Ishikawa (cell line): ENCODE measurements at regions not wholly inside any gene's neighbourhood (a gene's known extent, or its start where the extent isn't known, plus 50 kb on each side); places are given as distances from the start of the nearest gene placed in this dataset.

Experiments
- CEBPB ChIP-seq: IDR thresholded peaks from 2 replicates; pipeline ENCODE4 v1.6.1; 2012
- CREB1 ChIP-seq: IDR thresholded peaks from 2 replicates; pipeline ENCODE4 v1.6.1; 2012; ENCODE audit warnings: low read depth
- EGR1 ChIP-seq: IDR thresholded peaks from 2 replicates; pipeline ENCODE4 v1.6.1; 2012
- EP300 ChIP-seq: IDR thresholded peaks from 2 replicates; pipeline ENCODE4 v1.6.1; 2012; ENCODE audit warnings: borderline replicate concordance
- FOXM1 ChIP-seq: IDR thresholded peaks from 2 replicates; pipeline ENCODE4 v1.6.1; 2012; ENCODE audit warnings: low read depth, borderline replicate concordance
- MAX ChIP-seq: IDR thresholded peaks from 2 replicates; pipeline ENCODE4 v1.6.1; 2012
- NFIC ChIP-seq: IDR thresholded peaks from 2 replicates; pipeline ENCODE4 v1.6.1; 2012
- RAD21 ChIP-seq: IDR thresholded peaks from 2 replicates; pipeline ENCODE4 v1.6.1; 2012; ENCODE audit warnings: low read depth
- TAF1 ChIP-seq: IDR thresholded peaks from 2 replicates; pipeline ENCODE4 v1.6.1; 2012; ENCODE audit warnings: low read depth, mild to moderate bottlenecking
- TEAD4 ChIP-seq: IDR thresholded peaks from 2 replicates; pipeline ENCODE4 v1.6.1; 2012
- USF1 ChIP-seq: IDR thresholded peaks from 2 replicates; pipeline ENCODE4 v1.6.1; 2012
- YY1 ChIP-seq: IDR thresholded peaks from 2 replicates; pipeline ENCODE4 v1.6.1; 2012; ENCODE audit warnings: low read depth
- TF ChIP-seq, protein P1 (sequence below): IDR thresholded peaks from 2 replicates; pipeline ENCODE4 v1.6.1; 2012; ENCODE audit warnings: low read depth, mild to moderate bottlenecking

DNA sequence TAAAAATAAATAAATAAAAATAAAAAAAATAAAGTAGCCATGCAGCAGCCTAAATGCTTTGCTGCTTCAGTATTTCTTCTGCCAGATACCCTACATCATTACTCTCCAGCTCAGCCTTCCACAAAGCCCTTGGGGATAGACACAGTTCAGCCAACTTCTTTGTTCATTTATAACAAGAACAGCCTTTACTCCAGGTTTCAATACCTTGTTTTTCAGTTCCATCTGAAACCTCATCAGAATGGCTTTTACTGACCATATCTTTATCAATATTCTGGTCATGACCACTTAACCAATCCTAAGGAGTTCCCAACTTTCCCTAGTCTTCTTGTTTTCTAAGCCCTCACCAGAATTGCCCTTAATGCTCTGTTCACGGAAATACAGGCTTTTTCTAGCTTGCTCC lies 128.3 kb upstream of the MED14 start:
- TF ChIP-seq CREB1 = no peak
- TF ChIP-seq EP300 = no peak
- TF ChIP-seq, protein P1, sequence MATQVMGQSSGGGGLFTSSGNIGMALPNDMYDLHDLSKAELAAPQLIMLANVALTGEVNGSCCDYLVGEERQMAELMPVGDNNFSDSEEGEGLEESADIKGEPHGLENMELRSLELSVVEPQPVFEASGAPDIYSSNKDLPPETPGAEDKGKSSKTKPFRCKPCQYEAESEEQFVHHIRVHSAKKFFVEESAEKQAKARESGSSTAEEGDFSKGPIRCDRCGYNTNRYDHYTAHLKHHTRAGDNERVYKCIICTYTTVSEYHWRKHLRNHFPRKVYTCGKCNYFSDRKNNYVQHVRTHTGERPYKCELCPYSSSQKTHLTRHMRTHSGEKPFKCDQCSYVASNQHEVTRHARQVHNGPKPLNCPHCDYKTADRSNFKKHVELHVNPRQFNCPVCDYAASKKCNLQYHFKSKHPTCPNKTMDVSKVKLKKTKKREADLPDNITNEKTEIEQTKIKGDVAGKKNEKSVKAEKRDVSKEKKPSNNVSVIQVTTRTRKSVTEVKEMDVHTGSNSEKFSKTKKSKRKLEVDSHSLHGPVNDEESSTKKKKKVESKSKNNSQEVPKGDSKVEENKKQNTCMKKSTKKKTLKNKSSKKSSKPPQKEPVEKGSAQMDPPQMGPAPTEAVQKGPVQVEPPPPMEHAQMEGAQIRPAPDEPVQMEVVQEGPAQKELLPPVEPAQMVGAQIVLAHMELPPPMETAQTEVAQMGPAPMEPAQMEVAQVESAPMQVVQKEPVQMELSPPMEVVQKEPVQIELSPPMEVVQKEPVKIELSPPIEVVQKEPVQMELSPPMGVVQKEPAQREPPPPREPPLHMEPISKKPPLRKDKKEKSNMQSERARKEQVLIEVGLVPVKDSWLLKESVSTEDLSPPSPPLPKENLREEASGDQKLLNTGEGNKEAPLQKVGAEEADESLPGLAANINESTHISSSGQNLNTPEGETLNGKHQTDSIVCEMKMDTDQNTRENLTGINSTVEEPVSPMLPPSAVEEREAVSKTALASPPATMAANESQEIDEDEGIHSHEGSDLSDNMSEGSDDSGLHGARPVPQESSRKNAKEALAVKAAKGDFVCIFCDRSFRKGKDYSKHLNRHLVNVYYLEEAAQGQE = no peak
- TF ChIP-seq MAX = no peak
- TF ChIP-seq RAD21 = no peak
- TF ChIP-seq NFIC = no peak
- no peak for TF ChIP-seq TEAD4
- no peak for TF ChIP-seq CEBPB
- TF ChIP-seq TAF1 = no peak
- no peak for TF ChIP-seq FOXM1
- no peak for TF ChIP-seq YY1
- TF ChIP-seq EGR1 = no peak
- TF ChIP-seq USF1 = no peak
